Thoracic aorta (tissue), 2 donors: ENCODE measurements at regions not wholly inside any gene's neighbourhood (a gene's known extent, or its start where the extent isn't known, plus 50 kb on each side); places are given as distances from the start of the nearest gene placed in this dataset.

Source experiments
- ATAC-seq: fragments of 150-250 bp; one replicate; pipeline ENCODE4 v1.8.0; 2017; ENCODE audit warnings: low read depth; ENCODE audit not compliant: insufficient number of reproducible peaks, low FRiP score
- DNase-seq: peaks from one replicate; pipeline ENCODE4 v3.0.0-alpha.2; 2020; ENCODE audit warnings: low spot score
- H3K27ac ChIP-seq, 2 donors: fragments of 200-600 bp; sonication (generic); 1 replicate in 1 of 2; 2 replicates in 1 of 2; pipeline ENCODE4 v1.5.1; 2016; ENCODE audit warnings: mild to moderate bottlenecking in 2 of 2, moderate library complexity in 2 of 2
- H3K27me3 ChIP-seq: fragments of 200-600 bp; sonication (generic); replicated peaks from 2 replicates; pipeline ENCODE4 v1.6.0; 2016; ENCODE audit warnings: mild to moderate bottlenecking; ENCODE audit not compliant: insufficient read depth
- H3K36me3 ChIP-seq: fragments of 200-600 bp; sonication (generic); one replicate; pipeline ENCODE4 v1.5.1; 2016
- H3K4me1 ChIP-seq, 2 donors: fragments of 200-600 bp; sonication (generic); 1 replicate in 1 of 2; 2 replicates in 1 of 2; pipeline versions ENCODE4 v1.5.1 to v1.6.0; 2016; ENCODE audit warnings: low read depth in 2 of 2, mild to moderate bottlenecking in 1 of 2; ENCODE audit not compliant: control insufficient read depth in 1 of 2
- H3K4me3 ChIP-seq: fragments of 200-600 bp; sonication (generic); 2 replicates; pipeline ENCODE4 v1.5.1; 2016; ENCODE audit warnings: mild to moderate bottlenecking
- H3K9me3 ChIP-seq: fragments of 200-600 bp; sonication (generic); 2 replicates; pipeline ENCODE4 v1.5.1; 2016
- CTCF ChIP-seq: fragments of 200-600 bp; sonication (generic); IDR thresholded peaks from one replicate; pipeline ENCODE4 v1.5.1; 2019; ENCODE audit warnings: antibody characterized with exemption

- TF ChIP-seq CTCF = no peak
- H3K36me3 ChIP-seq = no peaks in the 10 kb centered on the region
- H3K27ac ChIP-seq = no peak overlapping the region
- H3K4me1 ChIP-seq = no peaks in the 10 kb centered on the region
- no peak overlapping the region for H3K4me3 ChIP-seq
- no peak for ATAC-seq
- DNase-seq = no peak
- H3K9me3 ChIP-seq = no peaks in the 10 kb centered on the region
- H3K27me3 ChIP-seq = no peaks in the 10 kb centered on the region
Measured at GRCh38 chr22:45082795-45083194, 73.0 kb upstream of the PHF21B start.

GRCh38 chr22:45083659-45084305 lies 74.0 kb upstream of the PHF21B start:
- Histone ChIP-seq H3K36me3 (no peaks in the 10 kb centered on the region), H3K27ac (no peak overlapping the region), H3K4me3 (no peak overlapping the region), H3K9me3 (no peaks in the 10 kb centered on the region), H3K4me1 (no peaks in the 10 kb centered on the region), H3K27me3 (no peaks in the 10 kb centered on the region)
- TF ChIP-seq CTCF = no peak
- no peak for DNase-seq
- ATAC-seq = no peak

GRCh38 chr22:45084400-45084920 lies 74.7 kb upstream of the PHF21B start:
- Histone ChIP-seq H3K27me3 (no peaks in the 10 kb centered on the region), H3K36me3 (no peaks in the 10 kb centered on the region), H3K4me1 (no peaks in the 10 kb centered on the region), H3K4me3 (no peak overlapping the region), H3K9me3 (no peaks in the 10 kb centered on the region), H3K27ac (no peak overlapping the region)
- ATAC-seq (no peak), DNase-seq (no peak)
- TF ChIP-seq CTCF = no peak

- DNase-seq = no peak
- no peaks in the 10 kb centered on the region for H3K4me1 ChIP-seq
- H3K9me3 ChIP-seq = no peaks in the 10 kb centered on the region
- no peak for TF ChIP-seq CTCF
- H3K27ac ChIP-seq = no peak overlapping the region
- H3K36me3 ChIP-seq = no peaks in the 10 kb centered on the region
- no peak for ATAC-seq
- H3K27me3 ChIP-seq = no peaks in the 10 kb centered on the region
- no peak overlapping the region for H3K4me3 ChIP-seq
Measured at GRCh38 chr22:45087802-45088201, 75.9 kb upstream of the NUP50 start.

GRCh38 chr22:45088576-45088975 lies 75.1 kb upstream of the NUP50 start:
- H3K27me3 ChIP-seq = no peaks in the 10 kb centered on the region

More at GRCh38 chr22:45088576-45088975, 75.1 kb upstream of the NUP50 start:
- H3K36me3 ChIP-seq = no peaks in the 10 kb centered on the region
- no peak for DNase-seq
- no peak overlapping the region for H3K4me3 ChIP-seq
- no peak overlapping the region for H3K27ac ChIP-seq
- H3K4me1 ChIP-seq = no peaks in the 10 kb centered on the region
- no peak for ATAC-seq
- no peaks in the 10 kb centered on the region for H3K9me3 ChIP-seq
- TF ChIP-seq CTCF = no peak
